B cell (primary cell): ENCODE measurements at regions not wholly inside any gene's neighbourhood (a gene's known extent, or its start where the extent isn't known, plus 50 kb on each side); places are given as distances from the start of the nearest gene placed in this dataset.

Experiments used
- CTCF ChIP-seq: fragments of 200-600 bp; IDR thresholded peaks from one replicate; pipeline ENCODE4 v1.8.0; 2022; ENCODE audit warnings: antibody characterized with exemption, mild to moderate bottlenecking
- EZH2 ChIP-seq: IDR thresholded peaks from 2 replicates; pipeline ENCODE4 v1.6.1; 2012; ENCODE audit warnings: borderline replicate concordance, low read depth, mild to moderate bottlenecking, moderate library complexity, low read length; ENCODE audit not compliant: insufficient read depth, poor library complexity, severe bottlenecking

- TF ChIP-seq CTCF = no peak
- no peak for TF ChIP-seq EZH2
Measured at GRCh38 chr2:150008901-150009300, 421.3 kb upstream of the MMADHC start.
